Peyer's patch (tissue), 4 donors: ENCODE measurements at regions not wholly inside any gene's neighbourhood (a gene's known extent, or its start where the extent isn't known, plus 50 kb on each side); places are given as distances from the start of the nearest gene placed in this dataset.

Source experiments
- DNase-seq, 3 donors: peaks; one replicate each; pipeline ENCODE4 v3.0.0-alpha.2; 2017 to 2019
- H3K27ac ChIP-seq, 4 donors: fragments of 200-600 bp; sonication (generic); one replicate each; pipeline ENCODE4 v1.5.1; 2016 to 2019
- H3K27me3 ChIP-seq, 2 donors: fragments of 200-600 bp; sonication (generic); one replicate each; pipeline ENCODE4 v1.5.1; 2019
- H3K36me3 ChIP-seq, 3 donors: fragments of 200-600 bp; sonication (generic); one replicate each; pipeline ENCODE4 v1.5.1; 2016 to 2019
- H3K4me1 ChIP-seq, 4 donors: fragments of 200-600 bp; sonication (generic); one replicate each; pipeline ENCODE4 v1.5.1; 2016 to 2019
- H3K4me3 ChIP-seq, 4 donors: fragments of 200-600 bp; sonication (generic); 1 replicate in 3 of 4; 2 replicates in 1 of 4; pipeline ENCODE4 v1.5.1; 2016 to 2019; ENCODE audit warnings: mild to moderate bottlenecking in 1 of 4
- H3K9me3 ChIP-seq, 4 donors: fragments of 200-600 bp; sonication (generic); one replicate each; pipeline ENCODE4 v1.5.1; 2016 to 2019; ENCODE audit warnings: mild to moderate bottlenecking in 1 of 4
- POLR2A ChIP-seq, 2 donors: fragments of 450-650 bp; IDR thresholded peaks; one replicate each; pipeline ENCODE4 v1.5.1; 2017; ENCODE audit warnings: antibody characterized with exemption in 2 of 2, mild to moderate bottlenecking in 2 of 2, moderate library complexity in 2 of 2
- TF ChIP-seq, protein P1 (sequence below), 6 experiments: fragments of 450-650 bp in 4 of 6; fragments of 200-600 bp in 2 of 6; sonication (generic) in 1 of 6; IDR thresholded peaks; one replicate each; pipeline ENCODE4 v1.5.1; 2017 to 2019; ENCODE audit warnings: antibody characterized with exemption in 6 of 6, mild to moderate bottlenecking in 3 of 6, moderate library complexity in 1 of 6

DNA sequence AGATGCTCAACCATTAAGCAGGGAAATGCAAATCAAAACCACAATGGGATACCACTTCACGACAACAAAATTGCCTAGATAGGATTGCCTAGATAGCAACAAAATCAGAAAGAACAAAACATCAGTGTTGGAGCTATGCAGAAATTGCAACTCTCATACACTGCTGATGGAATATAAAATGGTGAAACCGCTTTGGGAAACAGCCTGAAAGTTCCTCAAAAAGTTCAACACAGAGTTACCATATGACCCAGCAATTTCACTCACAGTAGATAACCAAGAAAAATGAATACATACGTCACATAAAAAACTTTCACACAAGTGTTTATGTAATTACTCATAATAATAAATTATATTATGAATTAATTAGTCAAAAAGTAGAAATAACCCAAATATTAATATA is 78.3 kb downstream of the MAFB start:
- Histone ChIP-seq H3K36me3 (no peaks in the 10 kb centered on the region), H3K27ac (no peak overlapping the region), H3K4me3 (no peak overlapping the region), H3K9me3 (no peaks in the 10 kb centered on the region), H3K27me3 (no peaks in the 10 kb centered on the region), H3K4me1 (no peaks in the 10 kb centered on the region)
- no peak for TF ChIP-seq POLR2A (IDR thresholded peaks at IDR 0.05)
- TF ChIP-seq, protein P1, sequence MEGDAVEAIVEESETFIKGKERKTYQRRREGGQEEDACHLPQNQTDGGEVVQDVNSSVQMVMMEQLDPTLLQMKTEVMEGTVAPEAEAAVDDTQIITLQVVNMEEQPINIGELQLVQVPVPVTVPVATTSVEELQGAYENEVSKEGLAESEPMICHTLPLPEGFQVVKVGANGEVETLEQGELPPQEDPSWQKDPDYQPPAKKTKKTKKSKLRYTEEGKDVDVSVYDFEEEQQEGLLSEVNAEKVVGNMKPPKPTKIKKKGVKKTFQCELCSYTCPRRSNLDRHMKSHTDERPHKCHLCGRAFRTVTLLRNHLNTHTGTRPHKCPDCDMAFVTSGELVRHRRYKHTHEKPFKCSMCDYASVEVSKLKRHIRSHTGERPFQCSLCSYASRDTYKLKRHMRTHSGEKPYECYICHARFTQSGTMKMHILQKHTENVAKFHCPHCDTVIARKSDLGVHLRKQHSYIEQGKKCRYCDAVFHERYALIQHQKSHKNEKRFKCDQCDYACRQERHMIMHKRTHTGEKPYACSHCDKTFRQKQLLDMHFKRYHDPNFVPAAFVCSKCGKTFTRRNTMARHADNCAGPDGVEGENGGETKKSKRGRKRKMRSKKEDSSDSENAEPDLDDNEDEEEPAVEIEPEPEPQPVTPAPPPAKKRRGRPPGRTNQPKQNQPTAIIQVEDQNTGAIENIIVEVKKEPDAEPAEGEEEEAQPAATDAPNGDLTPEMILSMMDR (IDR thresholded peaks at IDR 0.05) = no peak
- DNase-seq = no peak

DNA sequence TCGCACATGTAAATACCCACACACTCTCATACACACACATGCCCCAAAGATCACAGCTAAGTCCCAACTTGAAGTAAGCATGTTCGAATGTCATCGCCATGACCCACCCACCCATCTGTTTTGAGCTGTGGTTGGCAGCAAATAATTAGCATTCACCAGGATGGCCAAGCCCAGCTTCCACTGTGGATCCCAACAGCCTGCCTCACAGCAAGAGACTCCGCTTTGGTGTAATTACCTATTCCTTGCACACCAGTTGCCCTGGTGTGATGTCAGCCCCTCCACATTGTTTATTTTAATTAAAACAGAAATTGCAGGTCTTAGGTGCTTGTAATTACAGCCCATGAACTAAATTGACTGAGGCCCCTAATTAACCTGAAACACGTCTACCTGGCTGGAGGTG is 81.1 kb downstream of the MAFB start:
- Histone ChIP-seq H3K27me3 (no peaks in the 10 kb centered on the region), H3K27ac (no peak overlapping the region), H3K4me3 (no peak overlapping the region), H3K4me1 (no peaks in the 10 kb centered on the region), H3K36me3 (no peaks in the 10 kb centered on the region), H3K9me3 (no peaks in the 10 kb centered on the region)
- TF ChIP-seq POLR2A (IDR thresholded peaks at IDR 0.05) = no peak
- TF ChIP-seq, protein P1 (IDR thresholded peaks at IDR 0.05) = no peak
- no peak for DNase-seq

DNA sequence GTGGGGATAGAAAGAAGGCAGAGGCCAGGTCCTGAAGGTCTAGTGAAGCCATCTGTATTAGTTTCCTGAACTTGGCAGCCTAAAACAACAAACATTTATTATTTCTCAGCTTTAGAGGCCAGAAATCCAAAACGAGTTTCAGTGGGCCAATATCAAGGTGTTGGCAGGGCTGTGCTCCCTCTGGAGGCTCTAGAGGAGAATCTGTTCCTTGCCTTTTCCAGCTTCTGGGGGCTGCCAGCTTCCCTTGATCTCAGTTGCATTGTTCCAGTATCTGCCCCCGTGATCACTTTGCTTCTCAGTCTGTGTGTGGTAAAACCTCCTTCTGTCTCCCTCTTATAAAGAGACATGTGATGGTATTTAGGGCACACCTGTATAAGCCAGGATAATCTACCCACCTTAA is 82.4 kb downstream of the MAFB start:
- H3K27ac ChIP-seq = no peak overlapping the region
- H3K4me3 ChIP-seq = no peak overlapping the region
- no peak for TF ChIP-seq POLR2A (IDR thresholded peaks at IDR 0.05)
- TF ChIP-seq, protein P1 (IDR thresholded peaks at IDR 0.05) = no peak
- H3K36me3 ChIP-seq = no peaks in the 10 kb centered on the region
- H3K4me1 ChIP-seq = no peaks in the 10 kb centered on the region
- no peaks in the 10 kb centered on the region for H3K27me3 ChIP-seq
- H3K9me3 ChIP-seq = no peaks in the 10 kb centered on the region
- DNase-seq = no peak

- Histone ChIP-seq H3K4me1 (no peaks in the 10 kb centered on the region), H3K36me3 (no peaks in the 10 kb centered on the region), H3K9me3 (no peaks in the 10 kb centered on the region), H3K27ac (no peak overlapping the region), H3K27me3 (no peaks in the 10 kb centered on the region), H3K4me3 (no peak overlapping the region)
- TF ChIP-seq, protein P1 (IDR thresholded peaks at IDR 0.05) = no peak
- TF ChIP-seq POLR2A (IDR thresholded peaks at IDR 0.05) = no peak
- no peak for DNase-seq
These were observed 82.8 kb downstream of the MAFB start for GRCh38 chr20:40606237-40606636.

DNA sequence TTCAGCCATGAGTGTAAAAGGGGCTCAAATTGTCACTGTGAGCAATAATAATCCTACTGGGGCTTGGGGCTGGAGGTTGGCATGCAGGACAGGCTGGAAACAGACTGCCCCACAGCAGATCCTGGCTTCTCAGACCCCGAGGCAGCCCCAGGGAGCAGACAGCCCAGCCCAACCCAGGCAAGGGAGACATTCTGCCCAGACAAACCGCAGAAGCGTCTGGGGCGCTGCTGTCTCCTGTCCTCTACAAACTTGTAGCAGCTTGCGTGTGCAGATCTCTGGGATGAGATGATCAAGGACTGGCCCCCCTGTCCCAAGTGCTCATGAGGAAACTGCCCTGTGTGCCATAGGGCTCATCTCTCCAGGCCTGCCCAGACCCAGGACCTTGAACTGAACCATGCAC is 84.6 kb downstream of the MAFB start:
- Histone ChIP-seq H3K27ac (no peak overlapping the region), H3K27me3 (no peaks in the 10 kb centered on the region), H3K36me3 (no peaks in the 10 kb centered on the region), H3K4me3 (no peak overlapping the region), H3K4me1 (no peaks in the 10 kb centered on the region), H3K9me3 (peaks cover 0 to under 1% (median 0%) of the 10 kb centered on the region in 4 donors)
- DNase-seq = no peak
- TF ChIP-seq, protein P1 (IDR thresholded peaks at IDR 0.05) = no peak
- TF ChIP-seq POLR2A (IDR thresholded peaks at IDR 0.05) = no peak

DNA sequence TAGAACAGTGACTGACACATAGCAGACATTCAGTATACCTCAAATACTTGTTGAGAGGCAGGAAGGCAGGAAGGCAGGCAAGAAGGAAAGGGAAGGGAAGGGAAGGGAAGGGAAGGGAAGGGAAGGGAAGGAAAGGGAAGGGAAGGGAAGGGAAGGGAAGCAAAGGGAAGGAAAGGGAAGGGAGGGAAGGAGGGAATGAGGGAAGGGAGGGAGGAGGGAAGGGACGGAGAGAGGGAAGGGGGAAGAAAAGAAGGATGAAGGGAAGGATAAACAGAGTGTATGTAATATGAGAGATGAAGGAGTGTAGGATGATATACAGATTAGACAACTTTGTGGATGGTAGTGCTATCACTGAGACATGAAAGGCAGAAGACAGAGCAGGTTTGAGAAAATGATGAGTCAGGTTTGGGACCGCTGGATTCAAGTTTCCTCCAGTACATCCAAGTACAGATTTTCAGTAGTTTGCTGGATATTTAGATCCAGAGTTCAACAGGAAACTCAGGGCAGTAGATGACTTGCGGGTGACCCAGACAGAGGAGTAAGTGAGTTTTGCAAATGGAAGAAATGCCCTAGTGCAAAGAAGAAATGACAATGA is 85.9 kb downstream of the MAFB start:
- Histone ChIP-seq H3K4me1 (no peaks in the 10 kb centered on the region), H3K36me3 (no peaks in the 10 kb centered on the region), H3K27me3 (no peaks in the 10 kb centered on the region), H3K9me3 (peaks cover 0 to 6% (median 0%) of the 10 kb centered on the region in 4 donors), H3K27ac (no peak overlapping the region), H3K4me3 (no peak overlapping the region)
- no peak for DNase-seq
- TF ChIP-seq, protein P1 (IDR thresholded peaks at IDR 0.05) = no peak
- no peak for TF ChIP-seq POLR2A (IDR thresholded peaks at IDR 0.05)
